K562 (cell line): ENCODE measurements at regions not wholly inside any gene's neighbourhood (a gene's known extent, or its start where the extent isn't known, plus 50 kb on each side); places are given as distances from the start of the nearest gene placed in this dataset.

Experiments used
- ARID1B ChIP-seq: fragments of 450-650 bp; IDR thresholded peaks from 2 replicates; pipeline ENCODE4 v1.6.1; 2016; ENCODE audit warnings: antibody characterized with exemption, mild to moderate bottlenecking, inconsistent platforms
- ASH1L ChIP-seq: fragments of 450-650 bp; IDR thresholded peaks from 2 replicates; pipeline ENCODE4 v1.6.1; 2018; ENCODE audit warnings: borderline replicate concordance, mild to moderate bottlenecking, low read depth; ENCODE audit not compliant: partially characterized antibody
- FOXJ2 ChIP-seq: fragments of 200-800 bp; sonication (Bioruptor generic); IDR thresholded peaks from 2 replicates; pipeline ENCODE4 v1.6.1; 2016; ENCODE audit warnings: missing genetic modification characterization, missing compliant biosample characterization
- FOXO4 ChIP-seq: fragments of 450-650 bp; formaldehyde crosslinking; IDR thresholded peaks from 2 replicates; pipeline ENCODE4 v1.4.0; 2020; ENCODE audit warnings: mild to moderate bottlenecking, moderate library complexity
- GTF2A2 ChIP-seq: IDR thresholded peaks from 2 replicates; pipeline ENCODE4 v1.6.1; 2016; ENCODE audit warnings: mild to moderate bottlenecking, missing genetic modification characterization, missing compliant biosample characterization
- HNRNPUL1 ChIP-seq: fragments of 200-400 bp; formaldehyde crosslinking; IDR thresholded peaks from 2 replicates; pipeline ENCODE4 v1.6.1; 2017; ENCODE audit warnings: low read length
- MXI1 ChIP-seq: IDR thresholded peaks from 2 replicates; pipeline ENCODE4 v1.6.1; 2011; ENCODE audit warnings: low read depth, mild to moderate bottlenecking, improper control_type of control experiment, low read length
- PATZ1 ChIP-seq: fragments of 250-450 bp; sonication (Bioruptor Pico); IDR thresholded peaks from 2 replicates; pipeline ENCODE4 v1.5.0; 2020; ENCODE audit warnings: mild to moderate bottlenecking, borderline replicate concordance
- SAFB2 ChIP-seq: fragments of 200-400 bp; formaldehyde crosslinking; IDR thresholded peaks from 2 replicates; pipeline ENCODE4 v1.6.1; 2018; ENCODE audit warnings: borderline replicate concordance, low read length, low read depth, moderate library complexity; ENCODE audit not compliant: severe bottlenecking
- U2AF1 ChIP-seq: fragments of 200-400 bp; formaldehyde crosslinking; optimal IDR thresholded peaks from 2 replicates; pipeline ENCODE3; 2017; ENCODE audit warnings: mild to moderate bottlenecking, low read depth, low read length, moderate library complexity
- ZFPM2 ChIP-seq: fragments of 250-450 bp; sonication (Bioruptor Pico); IDR thresholded peaks from 2 replicates; pipeline ENCODE4 v1.5.1; 2022; ENCODE audit warnings: mild to moderate bottlenecking
- TF ChIP-seq, protein P1 (sequence below): sonication (generic); formaldehyde crosslinking; IDR thresholded peaks from 2 replicates; pipeline ENCODE4 v1.8.0; 2022; ENCODE audit warnings: missing genetic modification reagents, mild to moderate bottlenecking, borderline replicate concordance
- TF ChIP-seq, protein P2 (sequence below): fragments of 250-450 bp; sonication (Bioruptor Pico); IDR thresholded peaks from 2 replicates; pipeline ENCODE4 v1.8.0; 2022; ENCODE audit warnings: inconsistent platforms, mild to moderate bottlenecking, moderate library complexity, borderline replicate concordance
- TF ChIP-seq, protein P3 (sequence below): fragments of 250-450 bp; sonication (Bioruptor Pico); IDR thresholded peaks from 2 replicates; pipeline ENCODE4 v1.5.0; 2022; ENCODE audit warnings: mild to moderate bottlenecking
- TF ChIP-seq, protein P4 (sequence below): sonication (generic); formaldehyde crosslinking; IDR thresholded peaks from 2 replicates; pipeline ENCODE4 v1.9.0; 2022; ENCODE audit warnings: mild to moderate bottlenecking, missing genetic modification reagents

GRCh38 chr16:85562093-85562786 is 50.9 kb upstream of the GSE1 start (continued):
- TF ChIP-seq ARID1B (no peak), GTF2A2 (no peak), ASH1L (no peak), FOXJ2 (tag) (no peak), MXI1 (no peak), SAFB2 (no peak), PATZ1 (no peak), HNRNPUL1 (0 out of 2 replicates have a peak, but pooled peaks have one; percentile 7), ZFPM2 (CRISPR knock-in tag) (no peak), FOXO4 (CRISPR knock-in tag) (no peak), U2AF1 (no peak)
- TF ChIP-seq, protein P1, sequence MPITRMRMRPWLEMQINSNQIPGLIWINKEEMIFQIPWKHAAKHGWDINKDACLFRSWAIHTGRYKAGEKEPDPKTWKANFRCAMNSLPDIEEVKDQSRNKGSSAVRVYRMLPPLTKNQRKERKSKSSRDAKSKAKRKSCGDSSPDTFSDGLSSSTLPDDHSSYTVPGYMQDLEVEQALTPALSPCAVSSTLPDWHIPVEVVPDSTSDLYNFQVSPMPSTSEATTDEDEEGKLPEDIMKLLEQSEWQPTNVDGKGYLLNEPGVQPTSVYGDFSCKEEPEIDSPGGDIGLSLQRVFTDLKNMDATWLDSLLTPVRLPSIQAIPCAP (CRISPR knock-in tag), result no peak
- TF ChIP-seq, protein P2, sequence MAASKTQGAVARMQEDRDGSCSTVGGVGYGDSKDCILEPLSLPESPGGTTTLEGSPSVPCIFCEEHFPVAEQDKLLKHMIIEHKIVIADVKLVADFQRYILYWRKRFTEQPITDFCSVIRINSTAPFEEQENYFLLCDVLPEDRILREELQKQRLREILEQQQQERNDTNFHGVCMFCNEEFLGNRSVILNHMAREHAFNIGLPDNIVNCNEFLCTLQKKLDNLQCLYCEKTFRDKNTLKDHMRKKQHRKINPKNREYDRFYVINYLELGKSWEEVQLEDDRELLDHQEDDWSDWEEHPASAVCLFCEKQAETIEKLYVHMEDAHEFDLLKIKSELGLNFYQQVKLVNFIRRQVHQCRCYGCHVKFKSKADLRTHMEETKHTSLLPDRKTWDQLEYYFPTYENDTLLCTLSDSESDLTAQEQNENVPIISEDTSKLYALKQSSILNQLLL (CRISPR knock-in tag), result no peak
- TF ChIP-seq, protein P3, sequence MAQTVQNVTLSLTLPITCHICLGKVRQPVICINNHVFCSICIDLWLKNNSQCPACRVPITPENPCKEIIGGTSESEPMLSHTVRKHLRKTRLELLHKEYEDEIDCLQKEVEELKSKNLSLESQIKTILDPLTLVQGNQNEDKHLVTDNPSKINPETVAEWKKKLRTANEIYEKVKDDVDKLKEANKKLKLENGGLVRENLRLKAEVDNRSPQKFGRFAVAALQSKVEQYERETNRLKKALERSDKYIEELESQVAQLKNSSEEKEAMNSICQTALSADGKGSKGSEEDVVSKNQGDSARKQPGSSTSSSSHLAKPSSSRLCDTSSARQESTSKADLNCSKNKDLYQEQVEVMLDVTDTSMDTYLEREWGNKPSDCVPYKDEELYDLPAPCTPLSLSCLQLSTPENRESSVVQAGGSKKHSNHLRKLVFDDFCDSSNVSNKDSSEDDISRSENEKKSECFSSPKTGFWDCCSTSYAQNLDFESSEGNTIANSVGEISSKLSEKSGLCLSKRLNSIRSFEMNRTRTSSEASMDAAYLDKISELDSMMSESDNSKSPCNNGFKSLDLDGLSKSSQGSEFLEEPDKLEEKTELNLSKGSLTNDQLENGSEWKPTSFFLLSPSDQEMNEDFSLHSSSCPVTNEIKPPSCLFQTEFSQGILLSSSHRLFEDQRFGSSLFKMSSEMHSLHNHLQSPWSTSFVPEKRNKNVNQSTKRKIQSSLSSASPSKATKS (CRISPR knock-in tag), result no peak
- TF ChIP-seq, protein P4, sequence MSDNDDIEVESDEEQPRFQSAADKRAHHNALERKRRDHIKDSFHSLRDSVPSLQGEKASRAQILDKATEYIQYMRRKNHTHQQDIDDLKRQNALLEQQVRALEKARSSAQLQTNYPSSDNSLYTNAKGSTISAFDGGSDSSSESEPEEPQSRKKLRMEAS (CRISPR knock-in tag), result peak; percentile 66; the same call in 1 of the 2 replicates
